ENCODE measurements at regions not wholly inside any gene's neighbourhood (a gene's known extent, or its start where the extent isn't known, plus 50 kb on each side); places are given as distances from the start of the nearest gene placed in this dataset.
"Not testable (repeated sequence)": the region's sequence is repeated elsewhere in the genome, so short reads cannot be mapped to it uniquely, and the experiment has no call there.

DNA sequence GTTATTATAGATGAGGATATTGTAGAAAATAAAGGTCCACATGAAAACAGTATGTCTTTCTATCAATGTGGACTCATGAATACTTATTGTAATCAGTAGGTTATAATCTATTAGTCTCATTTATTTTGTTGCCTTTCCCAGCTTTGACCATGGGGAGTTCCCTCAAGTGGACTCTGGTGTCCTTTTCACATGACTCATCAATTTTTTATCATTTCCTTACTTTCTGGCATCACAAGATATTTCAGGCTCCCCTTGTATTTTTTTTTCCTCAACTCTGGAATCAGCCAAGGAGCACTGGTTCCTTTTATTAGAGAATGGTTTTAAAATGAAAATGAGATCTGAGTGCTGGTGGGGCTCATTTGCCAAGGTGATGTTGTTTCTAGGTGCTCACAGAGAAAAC is 63.4 kb upstream of the DIAPH3 start:
- Histone ChIP-seq H3K4me3 (no peak overlapping the region), H3K4me1 (no peaks in the 10 kb centered on the region), H3K27me3 (no peaks in the 10 kb centered on the region), H3K27ac (no peak overlapping the region), H3K36me3 (no peaks in the 10 kb centered on the region), H3K9me3 (no peaks in the 10 kb centered on the region)
- in situ Hi-C loops (cut with MboI; ENCODE audit: low sequenced_read_pairs in 4 of 4), result no loop called here
- DNase-seq, result no peak
- no peak for TF ChIP-seq POLR2A (IDR thresholded peaks at IDR 0.05)
- TF ChIP-seq, protein P1, sequence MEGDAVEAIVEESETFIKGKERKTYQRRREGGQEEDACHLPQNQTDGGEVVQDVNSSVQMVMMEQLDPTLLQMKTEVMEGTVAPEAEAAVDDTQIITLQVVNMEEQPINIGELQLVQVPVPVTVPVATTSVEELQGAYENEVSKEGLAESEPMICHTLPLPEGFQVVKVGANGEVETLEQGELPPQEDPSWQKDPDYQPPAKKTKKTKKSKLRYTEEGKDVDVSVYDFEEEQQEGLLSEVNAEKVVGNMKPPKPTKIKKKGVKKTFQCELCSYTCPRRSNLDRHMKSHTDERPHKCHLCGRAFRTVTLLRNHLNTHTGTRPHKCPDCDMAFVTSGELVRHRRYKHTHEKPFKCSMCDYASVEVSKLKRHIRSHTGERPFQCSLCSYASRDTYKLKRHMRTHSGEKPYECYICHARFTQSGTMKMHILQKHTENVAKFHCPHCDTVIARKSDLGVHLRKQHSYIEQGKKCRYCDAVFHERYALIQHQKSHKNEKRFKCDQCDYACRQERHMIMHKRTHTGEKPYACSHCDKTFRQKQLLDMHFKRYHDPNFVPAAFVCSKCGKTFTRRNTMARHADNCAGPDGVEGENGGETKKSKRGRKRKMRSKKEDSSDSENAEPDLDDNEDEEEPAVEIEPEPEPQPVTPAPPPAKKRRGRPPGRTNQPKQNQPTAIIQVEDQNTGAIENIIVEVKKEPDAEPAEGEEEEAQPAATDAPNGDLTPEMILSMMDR (IDR thresholded peaks at IDR 0.05 in 4 of 5, conservative IDR thresholded peaks at IDR 0.05 in 1 of 5), result no peak
- intact Hi-C loops (cut with DNase I; ENCODE audit: low total_unique reads), result no loop called here
- ATAC-seq, result no peak

DNA sequence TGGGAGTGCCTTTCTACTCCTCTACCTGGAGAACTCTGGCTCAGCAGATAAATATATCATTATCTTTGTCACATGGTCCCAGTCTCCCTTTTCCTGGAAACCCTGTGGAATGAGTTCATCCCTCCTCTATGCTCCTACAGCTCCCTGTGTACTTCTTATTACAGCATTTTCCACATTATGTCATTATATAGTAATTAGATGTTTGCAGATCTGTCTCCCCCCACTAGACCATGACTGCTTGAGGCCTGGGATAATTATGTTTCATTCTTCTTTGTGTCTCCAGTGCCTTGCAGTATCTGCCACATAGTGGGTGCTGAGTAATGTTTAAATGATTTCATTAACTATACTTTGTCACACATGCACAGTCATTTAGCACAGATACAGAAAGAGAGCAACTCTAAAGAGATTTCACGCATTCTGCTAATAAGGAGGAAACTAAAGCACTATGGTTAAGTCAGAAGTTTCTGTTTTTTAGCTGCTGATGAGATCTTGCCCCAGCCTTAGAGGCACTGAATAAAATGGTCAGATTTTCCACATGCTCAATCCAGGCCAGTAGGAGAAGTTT is 66.1 kb upstream of the DIAPH3 start:
- Histone ChIP-seq H3K27ac (no peak overlapping the region), H3K9me3 (no peaks in the 10 kb centered on the region), H3K36me3 (no peaks in the 10 kb centered on the region), H3K4me3 (no peak overlapping the region), H3K27me3 (no peaks in the 10 kb centered on the region), H3K4me1 (no peaks in the 10 kb centered on the region)
- in situ Hi-C loops (cut with MboI; ENCODE audit: low sequenced_read_pairs in 4 of 4), result no loop called here
- ATAC-seq (no peak), DNase-seq (no peak)
- intact Hi-C loops (cut with DNase I; ENCODE audit: low total_unique reads), result no loop called here
- TF ChIP-seq POLR2A (IDR thresholded peaks at IDR 0.05), result no peak
- TF ChIP-seq, protein P1 (IDR thresholded peaks at IDR 0.05 in 4 of 5, conservative IDR thresholded peaks at IDR 0.05 in 1 of 5), result no peak

GRCh38 chr13:60230593-60230992 is 66.9 kb upstream of the DIAPH3 start:
- Histone ChIP-seq H3K27ac (no peak overlapping the region), H3K4me3 (no peak overlapping the region), H3K27me3 (no peaks in the 10 kb centered on the region), H3K9me3 (no peaks in the 10 kb centered on the region), H3K4me1 (no peaks in the 10 kb centered on the region), H3K36me3 (no peaks in the 10 kb centered on the region)
- intact Hi-C loops (cut with DNase I; ENCODE audit: low total_unique reads), result no loop called here
- no peak for ATAC-seq
- no peak for DNase-seq
- no peak for TF ChIP-seq POLR2A (IDR thresholded peaks at IDR 0.05)
- TF ChIP-seq, protein P1 (IDR thresholded peaks at IDR 0.05 in 4 of 5, conservative IDR thresholded peaks at IDR 0.05 in 1 of 5), result no peak
- in situ Hi-C loops (cut with MboI; ENCODE audit: low sequenced_read_pairs in 4 of 4), result no loop called here

- no peaks in the 10 kb centered on the region for H3K9me3 ChIP-seq
- TF ChIP-seq, protein P1 (IDR thresholded peaks at IDR 0.05 in 4 of 5, conservative IDR thresholded peaks at IDR 0.05 in 1 of 5), result no peak
- TF ChIP-seq POLR2A (IDR thresholded peaks at IDR 0.05), result no peak
- H3K27me3 ChIP-seq, result no peaks in the 10 kb centered on the region
- in situ Hi-C loops (cut with MboI; ENCODE audit: low sequenced_read_pairs in 4 of 4) (no loop called here), intact Hi-C loops (cut with DNase I; ENCODE audit: low total_unique reads) (no loop called here)
- H3K4me3 ChIP-seq, result no peak overlapping the region
- ATAC-seq, result no peak
- no peak overlapping the region for H3K27ac ChIP-seq
- no peaks in the 10 kb centered on the region for H3K36me3 ChIP-seq
- DNase-seq, result no peak
- H3K4me1 ChIP-seq, result no peaks in the 10 kb centered on the region
Measured at GRCh38 chr13:60242043-60242595, 78.4 kb upstream of the DIAPH3 start.

DNA sequence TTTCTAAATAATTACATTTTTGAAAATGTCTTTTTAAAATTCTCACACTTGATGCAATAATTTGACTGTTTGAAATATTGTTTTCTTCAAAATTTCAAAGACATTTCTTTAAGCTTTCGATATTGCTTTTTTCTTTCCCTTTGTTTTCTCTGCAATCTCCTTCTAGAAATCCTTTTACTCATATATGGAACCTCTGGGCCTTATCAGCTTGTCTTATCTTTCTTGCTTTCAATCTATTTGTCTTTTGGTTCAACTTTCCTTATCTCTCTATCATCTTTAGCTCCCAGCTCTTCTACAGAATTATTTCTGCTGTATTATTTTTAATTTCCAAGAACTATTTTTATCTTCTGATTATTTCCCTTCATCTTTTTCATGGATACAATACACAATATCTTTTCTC is 80.7 kb upstream of the DIAPH3 start:
- H3K27ac ChIP-seq, result no peak overlapping the region
- no peaks in the 10 kb centered on the region for H3K4me1 ChIP-seq
- no peaks in the 10 kb centered on the region for H3K36me3 ChIP-seq
- H3K9me3 ChIP-seq, result no peaks in the 10 kb centered on the region
- H3K27me3 ChIP-seq, result no peaks in the 10 kb centered on the region
- intact Hi-C loops (cut with DNase I; ENCODE audit: low total_unique reads), result no loop called here
- in situ Hi-C loops (cut with MboI; ENCODE audit: low sequenced_read_pairs in 4 of 4), result no loop called here
- ATAC-seq (no peak), DNase-seq (no peak)
- TF ChIP-seq, protein P1 (IDR thresholded peaks at IDR 0.05 in 4 of 5, conservative IDR thresholded peaks at IDR 0.05 in 1 of 5), result no peak
- no peak for TF ChIP-seq POLR2A (IDR thresholded peaks at IDR 0.05)
- H3K4me3 ChIP-seq, result no peak overlapping the region

DNA sequence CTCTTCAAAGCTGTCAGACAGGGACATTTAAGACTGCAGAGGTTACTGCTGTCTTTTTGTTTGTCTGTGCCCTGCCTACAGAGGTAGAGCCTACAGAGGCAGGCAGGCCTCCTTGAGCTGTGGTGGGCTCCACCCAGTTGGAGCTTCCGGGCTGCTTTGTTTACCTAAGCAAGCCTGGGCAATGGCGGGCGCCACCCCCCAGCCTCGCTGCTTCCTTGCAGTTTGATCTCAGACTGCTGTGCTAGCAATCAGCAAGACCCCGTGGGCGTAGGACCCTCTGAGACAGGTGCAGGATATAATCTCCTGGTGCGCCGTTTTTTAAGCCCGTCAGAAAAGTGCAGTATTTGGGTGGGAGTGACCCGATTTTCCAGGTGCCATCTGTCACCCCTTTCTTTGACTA is 87.7 kb upstream of the DIAPH3 start:
- H3K27ac ChIP-seq; H3K27me3 ChIP-seq; intact Hi-C loops (cut with DNase I; ENCODE audit: low total_unique reads): not testable (repeated sequence)

More for the DNA sequence above, 87.7 kb upstream of the DIAPH3 start:
- H3K4me3 ChIP-seq; DNase-seq; H3K4me1 ChIP-seq; in situ Hi-C loops (cut with MboI; ENCODE audit: low sequenced_read_pairs in 4 of 4); H3K9me3 ChIP-seq; ATAC-seq; H3K36me3 ChIP-seq: not testable (repeated sequence)
